ENCODE measurements at regions not wholly inside any gene's neighbourhood (a gene's known extent, or its start where the extent isn't known, plus 50 kb on each side); places are given as distances from the start of the nearest gene placed in this dataset.

GRCh38 chr5:44622331-44622730, 186.4 kb upstream of the MRPS30 start:
- DNase-seq (no peak), ATAC-seq (no peak)
- Histone ChIP-seq H3K27me3 (no peaks in the 10 kb centered on the region), H3K36me3 (no peaks in the 10 kb centered on the region), H3K4me3 (no peak overlapping the region), H3K4me1 (no peaks in the 10 kb centered on the region), H3K9me3 (peaks cover 0 to 4% (median 0%) of the 10 kb centered on the region in 12 donors), H3K27ac (no peak overlapping the region)
- intact Hi-C loops (cut with DNase I): no loop called here
- WGBS, 4 donors: 70 to 77% (median 73%) methylated on average over 4 of the region's 4 CpGs
- no peak for TF ChIP-seq POLR2A (IDR thresholded peaks at IDR 0.05)
- TF ChIP-seq, protein P1, sequence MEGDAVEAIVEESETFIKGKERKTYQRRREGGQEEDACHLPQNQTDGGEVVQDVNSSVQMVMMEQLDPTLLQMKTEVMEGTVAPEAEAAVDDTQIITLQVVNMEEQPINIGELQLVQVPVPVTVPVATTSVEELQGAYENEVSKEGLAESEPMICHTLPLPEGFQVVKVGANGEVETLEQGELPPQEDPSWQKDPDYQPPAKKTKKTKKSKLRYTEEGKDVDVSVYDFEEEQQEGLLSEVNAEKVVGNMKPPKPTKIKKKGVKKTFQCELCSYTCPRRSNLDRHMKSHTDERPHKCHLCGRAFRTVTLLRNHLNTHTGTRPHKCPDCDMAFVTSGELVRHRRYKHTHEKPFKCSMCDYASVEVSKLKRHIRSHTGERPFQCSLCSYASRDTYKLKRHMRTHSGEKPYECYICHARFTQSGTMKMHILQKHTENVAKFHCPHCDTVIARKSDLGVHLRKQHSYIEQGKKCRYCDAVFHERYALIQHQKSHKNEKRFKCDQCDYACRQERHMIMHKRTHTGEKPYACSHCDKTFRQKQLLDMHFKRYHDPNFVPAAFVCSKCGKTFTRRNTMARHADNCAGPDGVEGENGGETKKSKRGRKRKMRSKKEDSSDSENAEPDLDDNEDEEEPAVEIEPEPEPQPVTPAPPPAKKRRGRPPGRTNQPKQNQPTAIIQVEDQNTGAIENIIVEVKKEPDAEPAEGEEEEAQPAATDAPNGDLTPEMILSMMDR (IDR thresholded peaks at IDR 0.05): no peak

- WGBS, 4 donors: 83 to 88% (median 87%) methylated on average over 3 of the region's 3 CpGs
- Histone ChIP-seq H3K36me3 (no peaks in the 10 kb centered on the region), H3K4me1 (no peaks in the 10 kb centered on the region), H3K4me3 (no peak overlapping the region), H3K27ac (no peak overlapping the region), H3K9me3 (no peaks in the 10 kb centered on the region), H3K27me3 (no peaks in the 10 kb centered on the region)
- intact Hi-C loops (cut with DNase I): no loop called here
- no peak for DNase-seq
- no peak for TF ChIP-seq POLR2A (IDR thresholded peaks at IDR 0.05)
- TF ChIP-seq, protein P1 (IDR thresholded peaks at IDR 0.05): no peak
- ATAC-seq: no peak
Observed at GRCh38 chr5:44619875-44620610, 188.7 kb upstream of the MRPS30 start.

DNA sequence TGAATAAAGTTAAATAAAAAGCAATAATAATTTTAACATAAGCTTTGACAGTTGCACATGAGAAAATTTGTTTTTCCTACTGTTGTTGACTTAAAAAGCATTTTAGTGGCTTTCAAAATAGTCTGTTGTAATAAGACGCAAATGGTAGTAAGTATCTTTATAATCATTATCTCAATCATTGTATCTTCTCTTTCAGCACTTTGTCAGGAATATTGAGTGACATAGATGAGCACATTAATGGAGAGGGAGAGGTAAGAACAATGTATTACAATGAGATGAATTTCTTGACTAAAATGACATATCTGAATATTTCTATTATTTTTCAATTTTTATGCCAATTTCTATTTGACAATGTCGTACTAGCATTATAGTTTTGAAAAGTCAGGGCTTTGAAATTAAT, 193.9 kb upstream of the MRPS30 start:
- H3K27ac ChIP-seq: no peak overlapping the region
- 87 to 90% (median 88%) methylated on average over 2 of the region's 2 CpGs for WGBS, 4 donors
- DNase-seq: no peak

GRCh38 chr5:44613936-44614335, 194.8 kb upstream of the MRPS30 start:
- no peaks in the 10 kb centered on the region for H3K9me3 ChIP-seq
- TF ChIP-seq POLR2A (IDR thresholded peaks at IDR 0.05): no peak
- TF ChIP-seq, protein P1 (IDR thresholded peaks at IDR 0.05): no peak
- no peaks in the 10 kb centered on the region for H3K27me3 ChIP-seq
- H3K36me3 ChIP-seq: no peaks in the 10 kb centered on the region
- no peak for DNase-seq
- no peak for ATAC-seq
- no peak overlapping the region for H3K4me3 ChIP-seq
- H3K27ac ChIP-seq: no peak overlapping the region
- intact Hi-C loops (cut with DNase I): no loop called here
- no peaks in the 10 kb centered on the region for H3K4me1 ChIP-seq
- WGBS, 4 donors: 78 to 92% (median 86%) methylated on average over 1 of the region's 1 CpG

More for the DNA sequence above, 193.9 kb upstream of the MRPS30 start:
- no peak for ATAC-seq
- Histone ChIP-seq H3K36me3 (no peaks in the 10 kb centered on the region), H3K9me3 (no peaks in the 10 kb centered on the region), H3K4me3 (no peak overlapping the region), H3K27me3 (no peaks in the 10 kb centered on the region), H3K4me1 (no peaks in the 10 kb centered on the region)
- TF ChIP-seq, protein P1 (IDR thresholded peaks at IDR 0.05): no peak
- TF ChIP-seq POLR2A (IDR thresholded peaks at IDR 0.05): no peak
- intact Hi-C loops (cut with DNase I): no loop called here
